ENCODE measurements at regions not wholly inside any gene's neighbourhood (a gene's known extent, or its start where the extent isn't known, plus 50 kb on each side); places are given as distances from the start of the nearest gene placed in this dataset.

GRCh38 chr2:76639171-76639680 is 883.0 kb downstream of the LRRTM4 start:
- TF ChIP-seq CTCF (IDR thresholded peaks at IDR 0.05) = no peak
- TF ChIP-seq POLR2A (IDR thresholded peaks at IDR 0.05) = no peak
